NCI-H82 treated with DMSO at 0.1 percent for 48 hours (cell line): ENCODE measurements at regions not wholly inside any gene's neighbourhood (a gene's known extent, or its start where the extent isn't known, plus 50 kb on each side); places are given as distances from the start of the nearest gene placed in this dataset.
"Not testable (repeated sequence)": the region's sequence is repeated elsewhere in the genome, so short reads cannot be mapped to it uniquely, and the experiment has no call there.

Experiments used
- DNase-seq: peaks from one replicate; lab custom pipeline; 2025; ENCODE audit not compliant: unreplicated experiment; lab: John Stamatoyannopoulos, UW

GRCh38 chr15:20473465-20473864 is 68.1 kb downstream of the GOLGA6L6 start:
- DNase-seq: not testable (repeated sequence)

DNA sequence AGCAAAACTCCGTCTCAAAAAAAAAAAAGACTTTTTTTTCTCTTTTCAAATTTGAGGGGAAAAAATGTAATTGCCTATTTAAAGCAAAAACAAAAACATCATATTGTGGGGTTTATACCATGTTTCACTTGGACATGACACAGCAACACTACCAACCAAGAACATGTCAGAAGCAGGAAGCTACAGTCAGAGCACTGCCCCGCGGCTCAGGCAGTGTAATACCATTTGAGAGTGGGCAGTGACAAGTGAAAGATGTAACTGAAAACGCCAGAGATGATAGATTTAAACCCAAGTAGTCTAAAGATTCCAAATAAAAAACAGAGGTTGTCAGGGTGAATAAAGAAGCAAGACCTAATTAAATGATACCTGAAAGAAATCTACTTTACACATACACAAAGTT is 68.6 kb downstream of the GOLGA6L6 start:
- not testable (repeated sequence) for DNase-seq

- DNase-seq: not testable (repeated sequence)
Measured at GRCh38 chr15:20470810-20471209, 70.8 kb downstream of the GOLGA6L6 start.

GRCh38 chr15:20441138-20441537 is 100.5 kb downstream of the GOLGA6L6 start:
- DNase-seq: not testable (repeated sequence)

DNA sequence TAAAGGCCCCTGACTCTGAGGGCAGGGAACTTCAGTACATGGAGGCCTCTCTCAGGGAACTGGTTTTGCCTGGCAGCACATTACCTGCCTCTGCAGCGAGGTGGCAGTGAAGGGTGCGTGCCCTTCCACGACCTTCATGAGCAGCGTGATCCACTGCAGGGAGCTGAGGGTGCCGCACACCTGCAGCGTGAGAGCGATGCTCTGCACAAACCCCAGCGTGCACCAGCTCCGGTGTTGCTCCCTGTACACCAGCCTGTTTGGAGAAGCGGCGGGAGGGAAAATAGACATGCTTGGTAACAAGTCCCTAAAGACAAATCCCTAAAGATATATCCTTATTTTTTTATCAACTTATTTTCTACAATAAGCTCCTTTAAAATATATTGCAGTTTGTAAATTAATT is 101.2 kb downstream of the GOLGA6L6 start:
- not testable (repeated sequence) for DNase-seq

DNA sequence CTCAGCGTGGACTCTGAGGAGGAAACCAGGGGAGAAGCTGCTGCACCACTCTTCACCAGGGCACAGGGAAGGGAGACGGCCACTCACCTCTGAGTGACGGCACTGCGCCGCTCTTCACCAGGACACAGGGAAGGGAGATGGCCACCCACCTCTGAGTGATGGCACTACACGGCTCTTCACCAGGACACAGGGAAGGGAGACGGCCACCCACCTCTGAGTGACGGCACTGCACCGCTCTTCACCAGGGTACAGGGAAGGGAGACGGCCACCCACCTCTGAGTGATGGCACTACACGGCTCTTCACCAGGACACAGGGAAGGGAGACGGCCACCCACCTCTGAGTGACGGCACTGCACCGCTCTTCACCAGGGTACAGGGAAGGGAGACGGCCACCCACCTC is 102.5 kb downstream of the GOLGA6L6 start:
- not testable (repeated sequence) for DNase-seq

DNA sequence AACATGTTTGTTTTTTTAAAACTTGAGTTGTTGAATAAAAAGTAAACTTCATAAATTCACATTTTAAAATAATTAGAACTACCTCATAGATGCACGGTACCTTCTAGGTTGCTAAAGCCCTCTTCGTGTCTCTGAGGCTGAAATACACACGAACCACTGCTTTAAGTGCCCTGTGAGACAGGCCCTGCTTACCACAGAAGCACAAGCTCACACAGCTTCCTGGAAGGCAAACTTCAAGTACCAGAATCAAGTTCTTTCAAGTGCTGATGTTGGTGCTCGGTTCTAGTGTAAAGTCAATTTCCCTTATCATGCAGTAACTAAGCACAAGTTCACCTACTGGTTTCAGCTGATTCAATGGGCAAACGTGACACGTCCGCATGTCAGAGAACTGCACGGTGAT is 103.3 kb downstream of the GOLGA6L6 start:
- DNase-seq: not testable (repeated sequence)

GRCh38 chr15:20433468-20433867 is 108.1 kb downstream of the GOLGA6L6 start:
- DNase-seq: not testable (repeated sequence)

DNA sequence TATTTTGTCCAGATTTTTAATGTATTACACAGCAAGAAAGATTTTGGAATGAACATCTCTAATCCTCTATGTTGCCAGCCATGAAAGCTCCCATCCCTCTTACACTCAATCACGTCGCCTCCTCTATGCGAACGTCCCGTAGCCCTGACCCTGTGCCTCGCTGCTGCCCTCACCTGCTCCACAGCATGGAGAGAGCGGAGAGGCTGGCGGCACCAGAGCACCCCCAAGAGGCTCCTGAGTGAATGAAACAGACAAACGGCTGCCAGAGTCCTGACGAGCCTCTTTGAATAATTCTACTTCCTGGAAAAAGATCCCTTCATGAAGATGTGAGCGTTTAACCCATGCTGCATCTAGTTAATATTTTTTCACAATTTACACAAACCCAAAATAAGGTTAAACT is 111.1 kb downstream of the GOLGA6L6 start:
- DNase-seq: not testable (repeated sequence)

GRCh38 chr15:20420710-20421109 is 120.9 kb downstream of the GOLGA6L6 start:
- not testable (repeated sequence) for DNase-seq

DNA sequence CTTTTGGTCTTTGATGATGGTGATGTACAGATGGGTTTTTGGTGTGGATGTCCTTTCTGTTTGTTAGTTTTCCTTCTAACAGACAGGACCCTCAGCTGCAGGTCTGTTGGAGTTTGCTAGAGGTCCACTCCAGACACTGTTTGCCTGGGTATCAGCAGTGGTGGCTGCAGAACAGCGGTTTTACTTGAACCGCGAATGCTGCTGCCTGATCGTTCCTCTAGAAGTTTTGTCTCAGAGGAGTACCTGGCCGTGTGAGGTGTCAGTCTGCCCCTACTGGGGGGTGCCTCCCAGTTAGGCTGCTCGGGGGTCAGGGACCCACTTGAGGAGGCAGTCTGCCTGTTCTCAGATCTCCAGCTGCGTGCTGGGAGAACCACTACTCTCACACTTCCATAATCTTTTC is 125.0 kb downstream of the GOLGA6L6 start:
- not testable (repeated sequence) for DNase-seq

GRCh38 chr15:20409667-20410198 is 131.9 kb downstream of the GOLGA6L6 start:
- DNase-seq: not testable (repeated sequence)

DNA sequence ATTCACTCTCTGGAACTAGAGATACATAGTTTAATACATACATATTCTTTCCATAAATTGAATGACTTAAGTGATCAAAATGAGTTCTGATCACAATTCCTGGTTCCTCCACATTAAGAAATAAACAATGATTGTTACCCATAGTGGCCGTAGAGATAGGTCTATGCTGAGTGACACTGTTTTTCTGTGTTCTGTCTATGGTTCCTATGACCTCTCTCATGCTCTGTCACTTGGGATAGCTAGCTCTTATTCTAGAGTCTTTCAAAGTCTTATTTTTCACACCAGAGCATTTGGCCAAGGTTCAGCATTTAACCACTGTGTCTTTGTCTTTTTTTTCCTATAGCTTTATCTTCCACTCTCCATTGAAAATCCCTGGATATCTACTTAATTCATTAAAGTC is 132.4 kb downstream of the GOLGA6L6 start:
- no peak for DNase-seq

DNA sequence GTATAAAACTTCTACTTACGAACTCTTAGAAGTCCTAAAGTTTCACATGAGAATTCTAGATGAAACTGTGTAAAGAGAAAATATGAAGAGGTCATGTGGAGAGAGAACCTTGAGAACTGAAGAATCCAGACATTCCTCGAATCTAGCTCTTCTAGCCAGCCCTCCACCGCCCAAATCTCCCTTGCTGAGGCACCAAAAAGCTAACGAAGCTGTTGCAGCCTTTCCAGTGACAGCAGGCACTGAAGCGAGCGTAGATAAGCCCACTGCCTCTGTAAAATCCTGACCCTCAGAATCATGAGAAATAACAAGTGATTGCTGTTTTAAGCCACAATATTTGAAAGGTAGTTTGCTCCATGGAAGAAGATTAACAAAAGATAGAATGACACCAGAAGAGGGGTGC is 134.0 kb downstream of the GOLGA6L6 start:
- DNase-seq: no peak

DNA sequence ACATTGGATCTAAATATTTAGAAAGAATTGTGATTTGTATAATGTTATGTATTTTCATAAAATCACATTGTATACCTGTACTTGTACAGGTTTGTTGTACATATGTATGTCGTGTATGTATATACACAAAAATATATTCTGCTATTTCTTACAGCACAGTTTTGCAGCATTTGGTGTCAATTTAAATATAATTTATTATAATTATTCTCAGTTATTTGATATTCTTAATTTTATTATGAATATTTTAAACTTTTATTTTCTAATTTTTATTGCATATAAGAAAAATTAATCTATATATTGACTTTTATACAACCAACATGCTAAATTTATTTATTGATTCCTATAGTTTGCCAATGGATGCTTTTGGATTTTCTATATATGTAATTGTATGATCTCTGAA is 137.0 kb downstream of the GOLGA6L6 start:
- DNase-seq: not testable (repeated sequence)

- DNase-seq: not testable (repeated sequence)
Measured at GRCh38 chr15:20402586-20402985, 139.0 kb downstream of the GOLGA6L6 start.

GRCh38 chr15:20401058-20401457 is 140.5 kb downstream of the GOLGA6L6 start:
- not testable (repeated sequence) for DNase-seq

DNA sequence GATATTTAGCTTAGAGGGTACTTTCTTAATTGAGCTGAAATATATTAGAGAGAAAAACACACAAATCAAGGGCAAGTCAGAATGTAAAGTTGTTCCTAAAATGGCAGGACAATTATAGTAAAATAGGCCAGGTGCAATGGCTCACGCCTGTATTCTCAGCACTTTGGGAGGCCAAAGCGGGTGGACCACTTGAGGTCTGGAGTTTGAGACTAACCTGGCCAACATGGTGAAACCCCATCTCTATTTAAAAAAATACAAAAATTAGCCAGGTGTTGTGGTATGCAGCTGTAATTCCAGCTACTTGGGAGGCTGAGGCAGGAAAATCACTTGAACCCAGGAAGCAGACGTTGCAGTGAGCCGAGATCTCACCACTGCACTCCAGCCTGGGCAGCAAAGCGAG is 142.9 kb downstream of the GOLGA6L6 start:
- not testable (repeated sequence) for DNase-seq

DNA sequence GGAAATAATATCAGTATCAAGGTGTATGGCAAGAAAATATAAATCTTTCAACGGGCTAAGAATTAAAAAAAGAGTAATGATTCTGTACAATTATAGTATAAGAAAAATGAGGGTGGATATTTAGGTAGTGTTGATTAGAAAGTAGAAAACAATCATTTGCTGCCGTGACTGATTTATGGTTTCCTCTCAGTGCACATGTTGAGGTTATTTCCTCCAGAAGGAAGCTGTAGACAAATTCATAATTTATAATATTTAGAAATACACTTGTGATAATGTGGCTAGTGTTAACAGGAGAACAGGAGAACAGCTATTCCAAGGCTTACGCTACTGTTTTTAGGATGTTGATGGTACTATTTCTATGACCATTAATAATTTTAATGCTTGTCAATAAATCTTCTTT is 153.4 kb downstream of the GOLGA6L6 start:
- DNase-seq: not testable (repeated sequence)

GRCh38 chr15:20386198-20386597 is 155.4 kb downstream of the GOLGA6L6 start:
- no peak for DNase-seq

GRCh38 chr15:20380199-20380598 is 161.4 kb downstream of the GOLGA6L6 start:
- DNase-seq: not testable (repeated sequence)

GRCh38 chr15:20376872-20377271 is 164.7 kb downstream of the GOLGA6L6 start:
- DNase-seq: no peak

DNA sequence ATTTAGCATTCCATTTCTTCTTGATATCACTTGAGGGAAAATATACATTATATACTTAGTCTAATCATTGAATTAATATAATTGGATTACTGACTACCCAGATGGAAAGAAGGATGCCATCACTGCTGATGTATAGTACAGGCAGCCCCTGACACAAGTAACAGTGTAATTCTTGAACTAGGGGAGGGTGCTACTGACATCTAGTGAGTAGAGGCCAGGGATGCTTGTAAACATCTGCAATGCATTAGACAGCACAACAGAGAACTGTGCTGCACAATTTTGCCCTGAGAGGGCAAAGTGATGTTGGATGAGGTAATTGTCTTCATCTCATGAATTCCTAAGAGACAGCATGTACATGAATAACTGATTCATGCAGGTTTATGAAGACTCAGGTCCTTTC is 169.2 kb downstream of the GOLGA6L6 start:
- not testable (repeated sequence) for DNase-seq
